ENCODE measurements at regions not wholly inside any gene's neighbourhood (a gene's known extent, or its start where the extent isn't known, plus 50 kb on each side); places are given as distances from the start of the nearest gene placed in this dataset.

GRCh38 chr7:54810401-54810800 lies 51.4 kb upstream of the SEC61G start:
- Histone ChIP-seq H3K9ac (ENCODE audit: low read depth, low read length) (no peak overlapping the region), H3K9me3 (ENCODE audit: insufficient read depth, low read length, severe bottlenecking) (no peaks in the 10 kb centered on the region), H3K4me1 (ENCODE audit: insufficient read depth, low read length) (no peaks in the 10 kb centered on the region), H3K36me3 (ENCODE audit: insufficient read depth, low read length) (no peaks in the 10 kb centered on the region), H4K20me1 (ENCODE audit: insufficient read depth, low read length) (no peaks in the 10 kb centered on the region), H3K27me3 (ENCODE audit: insufficient read depth, low read length, poor library complexity) (no peaks in the 10 kb centered on the region), H3K4me3 (ENCODE audit: low read depth in 1 of 2, low read length in 2 of 2) (no peak overlapping the region), H2AFZ (ENCODE audit: low read depth, low read length) (no peak overlapping the region), H3K79me2 (ENCODE audit: insufficient read depth, low read length) (no peaks in the 10 kb centered on the region), H3K4me2 (ENCODE audit: insufficient read depth, low read length) (no peak overlapping the region), H3K27ac (ENCODE audit: low read length) (no peak overlapping the region)
- DNase-seq (no peak), ATAC-seq (ENCODE audit: insufficient read depth, low read depth) (no peak)
- TF ChIP-seq CTCF (IDR thresholded peaks at IDR 0.05; ENCODE audit: borderline replicate concordance, extremely low read depth, low read length, poor library complexity, severe bottlenecking) (no peak), EZH2 (IDR thresholded peaks at IDR 0.05; ENCODE audit: borderline replicate concordance, low read depth, low read length, severe bottlenecking) (no peak)

GRCh38 chr7:54811041-54811845 lies 52.2 kb upstream of the SEC61G start:
- H3K79me2 ChIP-seq (ENCODE audit: insufficient read depth, low read length) = no peaks in the 10 kb centered on the region
- TF ChIP-seq CTCF (IDR thresholded peaks at IDR 0.05; ENCODE audit: borderline replicate concordance, extremely low read depth, low read length, poor library complexity, severe bottlenecking) (no peak), EZH2 (IDR thresholded peaks at IDR 0.05; ENCODE audit: borderline replicate concordance, low read depth, low read length, severe bottlenecking) (no peak)
- ATAC-seq (ENCODE audit: insufficient read depth, low read depth) (no peak), DNase-seq (no peak)
- H3K4me2 ChIP-seq (ENCODE audit: insufficient read depth, low read length) = no peak overlapping the region
- no peaks in the 10 kb centered on the region for H4K20me1 ChIP-seq (ENCODE audit: insufficient read depth, low read length)
- no peaks in the 10 kb centered on the region for H3K4me1 ChIP-seq (ENCODE audit: insufficient read depth, low read length)
- H3K27me3 ChIP-seq (ENCODE audit: insufficient read depth, low read length, poor library complexity) = no peaks in the 10 kb centered on the region
- no peaks in the 10 kb centered on the region for H3K36me3 ChIP-seq (ENCODE audit: insufficient read depth, low read length)
- H3K27ac ChIP-seq (ENCODE audit: low read length) = no peak overlapping the region
- no peak overlapping the region for H3K4me3 ChIP-seq (ENCODE audit: low read depth in 1 of 2, low read length in 2 of 2)
- no peaks in the 10 kb centered on the region for H3K9me3 ChIP-seq (ENCODE audit: insufficient read depth, low read length, severe bottlenecking)
- H3K9ac ChIP-seq (ENCODE audit: low read depth, low read length) = no peak overlapping the region
- H2AFZ ChIP-seq (ENCODE audit: low read depth, low read length) = no peak overlapping the region

GRCh38 chr7:54811846-54812254 lies 52.8 kb upstream of the SEC61G start:
- no peak for DNase-seq
- H3K27ac ChIP-seq (ENCODE audit: low read length) = no peak overlapping the region
- ATAC-seq (ENCODE audit: insufficient read depth, low read depth) = no peak
- H3K9ac ChIP-seq (ENCODE audit: low read depth, low read length) = no peak overlapping the region
- H3K9me3 ChIP-seq (ENCODE audit: insufficient read depth, low read length, severe bottlenecking) = no peaks in the 10 kb centered on the region
- H3K4me2 ChIP-seq (ENCODE audit: insufficient read depth, low read length) = no peak overlapping the region
- no peak for TF ChIP-seq CTCF (IDR thresholded peaks at IDR 0.05; ENCODE audit: borderline replicate concordance, extremely low read depth, low read length, poor library complexity, severe bottlenecking)
- no peak for TF ChIP-seq EZH2 (IDR thresholded peaks at IDR 0.05; ENCODE audit: borderline replicate concordance, low read depth, low read length, severe bottlenecking)
- no peaks in the 10 kb centered on the region for H3K4me1 ChIP-seq (ENCODE audit: insufficient read depth, low read length)
- H3K79me2 ChIP-seq (ENCODE audit: insufficient read depth, low read length) = no peaks in the 10 kb centered on the region
- no peaks in the 10 kb centered on the region for H3K27me3 ChIP-seq (ENCODE audit: insufficient read depth, low read length, poor library complexity)
- no peak overlapping the region for H2AFZ ChIP-seq (ENCODE audit: low read depth, low read length)
- H3K4me3 ChIP-seq (ENCODE audit: low read depth in 1 of 2, low read length in 2 of 2) = no peak overlapping the region
- H4K20me1 ChIP-seq (ENCODE audit: insufficient read depth, low read length) = no peaks in the 10 kb centered on the region
- H3K36me3 ChIP-seq (ENCODE audit: insufficient read depth, low read length) = no peaks in the 10 kb centered on the region
